CD4-positive, alpha-beta T cell (primary cell): ENCODE measurements at regions not wholly inside any gene's neighbourhood (a gene's known extent, or its start where the extent isn't known, plus 50 kb on each side); places are given as distances from the start of the nearest gene placed in this dataset.
A peak's percentile ranks its signal among the peaks of the same experiment; 100 is the strongest.

Experiments
- ATAC-seq: fragments of 200-7000 bp; cut with Tn5 transposase; one replicate; pipeline ENCODE4 v1.10.0; 2022; ENCODE audit warnings: mild to moderate bottlenecking; ENCODE audit not compliant: poor library complexity
- CTCF ChIA-PET: fragments of 350-600 bp; sonication (Branson Sonifier 250); formaldehyde crosslinking; loops from one replicate; lab custom pipeline; 2021; ENCODE audit warnings: antibody characterized with exemption, inconsistent platforms; lab: Charles Lee
- POLR2A ChIA-PET: fragments of 350-600 bp; sonication (Branson Sonifier 250); formaldehyde crosslinking; loops from one replicate; lab custom pipeline; 2021; ENCODE audit warnings: antibody characterized with exemption, inconsistent platforms; lab: Charles Lee
- DNase-seq, 14 experiments: peaks; one replicate each; pipeline ENCODE4 v3.0.0-alpha.2; 2013 to 2020; ENCODE audit warnings: mixed read lengths in 2 of 14
- H3K27ac ChIP-seq, 2 donors: one replicate each; pipeline versions ENCODE4 v1.5.1 to v1.7.0; 2013; ENCODE audit warnings: low read length in 2 of 2, low read depth in 1 of 2, mild to moderate bottlenecking in 1 of 2
- H3K27me3 ChIP-seq, 2 experiments: 1 replicate in 1 of 2; 2 replicates in 1 of 2; pipeline versions ENCODE4 v1.6.1 to v1.7.0; 2013; ENCODE audit warnings: low read length in 2 of 2, control low read depth in 1 of 2, mild to moderate bottlenecking in 1 of 2, moderate library complexity in 1 of 2; ENCODE audit not compliant: insufficient read depth in 2 of 2, control insufficient read depth in 1 of 2
- H3K36me3 ChIP-seq: one replicate; pipeline ENCODE4 v1.6.1; 2013; ENCODE audit warnings: low read length, control low read depth; ENCODE audit not compliant: insufficient read depth
- H3K4me1 ChIP-seq: one replicate; pipeline ENCODE4 v1.6.1; 2013; ENCODE audit warnings: low read length, control low read depth; ENCODE audit not compliant: insufficient read depth
- H3K4me3 ChIP-seq: one replicate; pipeline ENCODE4 v1.5.1; 2013; ENCODE audit warnings: mild to moderate bottlenecking, low read length, moderate library complexity
- H3K9me3 ChIP-seq, 2 experiments: 1 replicate in 1 of 2; 2 replicates in 1 of 2; pipeline versions ENCODE4 v1.6.1 to v1.7.0; 2013; ENCODE audit warnings: low read length in 2 of 2, mild to moderate bottlenecking in 2 of 2, control low read depth in 1 of 2, moderate library complexity in 1 of 2; ENCODE audit not compliant: control insufficient read depth in 1 of 2, insufficient read depth in 1 of 2
- H3K27ac Mint-ChIP-seq: one replicate; pipeline ENCODE4 v1.8.0; 2020; ENCODE audit warnings: mixed read lengths
- H3K27me3 Mint-ChIP-seq: one replicate; pipeline ENCODE4 v1.8.0; 2021; ENCODE audit warnings: mixed read lengths
- H3K36me3 Mint-ChIP-seq: one replicate; pipeline ENCODE4 v1.8.0; 2021; ENCODE audit warnings: low read depth, mixed read lengths
- H3K4me1 Mint-ChIP-seq: one replicate; pipeline ENCODE4 v1.8.0; 2021; ENCODE audit warnings: low read depth, mixed read lengths
- H3K4me3 Mint-ChIP-seq: one replicate; pipeline ENCODE4 v1.8.0; 2020; ENCODE audit warnings: mild to moderate bottlenecking, mixed read lengths
- H3K9me3 Mint-ChIP-seq: one replicate; pipeline ENCODE4 v1.8.0; 2020; ENCODE audit warnings: mixed read lengths
- intact Hi-C, 2 experiments: fragments of 100-400 bp; cut with DNase I in 1 of 2; cut with micrococcal nuclease in 1 of 2; formaldehyde crosslinking; loops; one replicate each; pipeline versions ENCODE4 v1.15.1 to v1.9.0; 2023 to 2025; cut with DNase I, micrococcal nuclease
- TF ChIP-seq, protein P1 (sequence below): fragments of 200-600 bp; IDR thresholded peaks from one replicate; pipeline ENCODE4 v1.8.0; 2022; ENCODE audit warnings: antibody characterized with exemption, mild to moderate bottlenecking

DNA sequence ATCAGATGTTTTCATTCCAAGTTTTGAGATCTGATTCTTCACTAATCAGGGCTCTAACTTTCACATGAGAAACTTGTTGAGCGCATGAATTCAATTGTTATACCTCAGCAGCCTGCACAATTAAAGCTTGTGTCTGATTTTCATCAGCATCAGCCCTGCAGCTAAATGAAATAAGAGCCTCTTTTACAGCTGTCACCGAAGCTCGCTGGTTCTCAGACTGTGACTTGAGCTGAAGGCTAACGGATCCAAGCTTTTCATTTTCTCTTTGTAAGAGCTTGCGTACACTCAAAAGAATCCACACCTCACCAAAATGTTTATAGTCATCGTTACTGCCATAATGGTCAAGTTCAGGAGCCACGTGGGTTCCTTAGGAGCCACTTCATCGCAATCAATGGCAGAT, 65.5 kb upstream of the BEGAIN start:
- H3K4me3 Mint-ChIP-seq: no peak overlapping the region
- peaks cover 17 to 22% of the 10 kb centered on the region in 2 experiments for H3K27me3 ChIP-seq

DNA sequence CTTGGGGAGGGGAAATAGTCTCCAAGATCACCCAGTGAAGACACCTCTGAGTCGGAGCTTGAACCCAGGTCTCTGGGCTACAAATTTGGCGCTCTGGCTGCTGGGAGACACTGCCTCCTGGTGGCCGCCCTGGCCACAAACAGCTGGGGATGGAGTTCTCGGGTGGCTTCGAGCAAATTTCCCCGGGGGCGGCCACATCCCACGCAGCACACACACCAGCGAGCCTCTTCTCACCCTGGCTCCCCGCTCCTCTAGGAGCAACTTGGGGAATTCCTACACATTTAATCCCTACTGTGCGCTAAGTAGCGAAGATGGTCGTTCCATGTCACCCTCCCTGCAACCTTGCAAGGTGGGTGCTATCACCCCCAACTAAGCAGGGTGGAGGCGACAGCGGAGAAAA, 66.2 kb upstream of the BEGAIN start:
- H3K9me3 ChIP-seq: peaks cover 0 to 5% of the 10 kb centered on the region in 2 experiments
- H3K4me1 ChIP-seq: peaks cover 21% of the 10 kb centered on the region
- DNase-seq (peak in 7 of 14 experiments; percentile 14 to 66 (median 38)), ATAC-seq (no peak)
- Mint-ChIP-seq H3K27me3 (peaks cover 26% of the 10 kb centered on the region), H3K27ac (no peak overlapping the region), H3K4me3 (no peak overlapping the region), H3K4me1 (peaks cover 5% of the 10 kb centered on the region), H3K36me3 (no peaks in the 10 kb centered on the region), H3K9me3 (no peaks in the 10 kb centered on the region)
- H3K27ac ChIP-seq: no peak overlapping the region
- no peak overlapping the region for H3K4me3 ChIP-seq
- intact Hi-C loops: loop anchor here in 1 of 2 experiments (2.0 to 5.0 kb wide), 2 partner anchors 213 to 974 kb away; no protein-coding TSS in a partner anchor
- POLR2A ChIA-PET: interaction anchor here (0.6 to 0.8 kb wide), 2 partner anchors 107 to 128 kb away, joined by 3 read pairs; no protein-coding TSS in a partner anchor
- peaks cover 17 to 22% of the 10 kb centered on the region in 2 experiments for H3K27me3 ChIP-seq
- H3K36me3 ChIP-seq: no peaks in the 10 kb centered on the region
- CTCF ChIA-PET: interaction anchor here (0.8 to 1.9 kb wide), 3 partner anchors 109 to 270 kb away, joined by 3 to 16 read pairs (median 3); no protein-coding TSS in a partner anchor
- TF ChIP-seq, protein P1, sequence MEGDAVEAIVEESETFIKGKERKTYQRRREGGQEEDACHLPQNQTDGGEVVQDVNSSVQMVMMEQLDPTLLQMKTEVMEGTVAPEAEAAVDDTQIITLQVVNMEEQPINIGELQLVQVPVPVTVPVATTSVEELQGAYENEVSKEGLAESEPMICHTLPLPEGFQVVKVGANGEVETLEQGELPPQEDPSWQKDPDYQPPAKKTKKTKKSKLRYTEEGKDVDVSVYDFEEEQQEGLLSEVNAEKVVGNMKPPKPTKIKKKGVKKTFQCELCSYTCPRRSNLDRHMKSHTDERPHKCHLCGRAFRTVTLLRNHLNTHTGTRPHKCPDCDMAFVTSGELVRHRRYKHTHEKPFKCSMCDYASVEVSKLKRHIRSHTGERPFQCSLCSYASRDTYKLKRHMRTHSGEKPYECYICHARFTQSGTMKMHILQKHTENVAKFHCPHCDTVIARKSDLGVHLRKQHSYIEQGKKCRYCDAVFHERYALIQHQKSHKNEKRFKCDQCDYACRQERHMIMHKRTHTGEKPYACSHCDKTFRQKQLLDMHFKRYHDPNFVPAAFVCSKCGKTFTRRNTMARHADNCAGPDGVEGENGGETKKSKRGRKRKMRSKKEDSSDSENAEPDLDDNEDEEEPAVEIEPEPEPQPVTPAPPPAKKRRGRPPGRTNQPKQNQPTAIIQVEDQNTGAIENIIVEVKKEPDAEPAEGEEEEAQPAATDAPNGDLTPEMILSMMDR: peak; percentile 51

More for the DNA sequence above, 65.5 kb upstream of the BEGAIN start:
- ATAC-seq (no peak), DNase-seq (no peak)
- Mint-ChIP-seq H3K27ac (no peak overlapping the region), H3K36me3 (no peaks in the 10 kb centered on the region), H3K27me3 (peaks cover 26% of the 10 kb centered on the region), H3K9me3 (no peaks in the 10 kb centered on the region), H3K4me1 (peaks cover 5% of the 10 kb centered on the region)
- H3K27ac ChIP-seq: no peak overlapping the region
- TF ChIP-seq, protein P1: no peak
- peaks cover 0 to 5% of the 10 kb centered on the region in 2 experiments for H3K9me3 ChIP-seq
- no peak overlapping the region for H3K4me3 ChIP-seq
- peaks cover 18% of the 10 kb centered on the region for H3K4me1 ChIP-seq
- no peaks in the 10 kb centered on the region for H3K36me3 ChIP-seq
- intact Hi-C loops: loop anchor here in 1 of 2 experiments (2.0 to 5.0 kb wide), 2 partner anchors 212 to 975 kb away; no protein-coding TSS in a partner anchor
- POLR2A ChIA-PET: interaction anchor here (0.8 kb wide), 1 partner anchor 107 kb away, joined by 3 read pairs; no protein-coding TSS in a partner anchor
- CTCF ChIA-PET: interaction anchor here (1.1 to 1.9 kb wide), 2 partner anchors 108 to 269 kb away, joined by 3 to 16 read pairs; no protein-coding TSS in a partner anchor

DNA sequence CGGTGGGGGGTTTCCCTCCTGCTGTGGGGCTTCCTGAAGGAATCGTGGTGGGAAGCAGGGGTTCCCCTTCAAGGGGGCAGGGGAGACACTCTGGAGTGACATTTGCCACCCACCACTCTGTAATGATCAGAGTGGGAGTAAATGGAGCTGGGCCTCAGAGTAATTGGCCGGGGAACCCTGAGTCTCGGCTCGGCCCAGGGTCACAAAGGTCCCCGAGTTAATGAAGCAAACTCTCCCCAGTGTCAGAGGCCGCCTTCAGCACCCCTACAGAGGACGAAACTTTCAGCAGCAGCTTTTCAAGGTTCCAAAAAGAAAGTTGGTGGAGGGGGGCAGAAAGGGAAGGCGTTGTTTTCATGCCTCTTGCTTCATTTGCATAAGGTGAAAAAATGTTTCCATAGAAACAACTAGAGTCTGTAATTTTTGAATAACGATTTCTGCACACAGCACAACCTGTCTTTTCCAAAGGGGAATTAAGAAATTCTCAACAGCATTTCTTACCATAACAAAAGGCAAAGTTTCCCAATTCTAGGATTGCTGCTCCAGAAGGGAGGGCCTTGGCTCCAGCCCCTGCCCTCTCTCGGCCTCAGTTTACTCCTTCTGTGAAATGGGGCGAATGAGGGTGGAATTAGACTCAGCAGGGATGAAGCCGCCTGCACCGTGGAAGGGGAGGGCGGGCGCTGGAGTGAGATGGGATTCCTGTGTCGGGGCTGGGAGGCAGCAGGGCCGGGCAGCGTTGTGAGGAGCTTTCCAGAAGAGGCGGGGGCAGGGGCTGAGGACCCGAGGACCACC, 67.0 kb upstream of the BEGAIN start:
- peaks cover 5% of the 10 kb centered on the region for H3K4me1 Mint-ChIP-seq
- H3K27me3 Mint-ChIP-seq: peaks cover 26% of the 10 kb centered on the region
- H3K27ac Mint-ChIP-seq: no peak overlapping the region
- H3K27me3 ChIP-seq: peaks cover 17 to 22% of the 10 kb centered on the region in 2 experiments
- H3K9me3 Mint-ChIP-seq: no peaks in the 10 kb centered on the region
- no peak for ATAC-seq
- H3K36me3 ChIP-seq: no peaks in the 10 kb centered on the region
- peaks cover 0 to 5% of the 10 kb centered on the region in 2 experiments for H3K9me3 ChIP-seq
- intact Hi-C loops: loop anchor here (1.0 to 5.0 kb wide), 5 partner anchors 129 to 973 kb away; no protein-coding TSS in a partner anchor
- H3K4me3 Mint-ChIP-seq: no peak overlapping the region
- H3K27ac ChIP-seq: no peak overlapping the region
- no peaks in the 10 kb centered on the region for H3K36me3 Mint-ChIP-seq
- peaks cover 25% of the 10 kb centered on the region for H3K4me1 ChIP-seq
- DNase-seq: no peak
- ChIA-PET POLR2A (interaction anchor here (0.6 kb wide), 1 partner anchor 129 kb away, joined by 3 read pairs; no protein-coding TSS in a partner anchor), CTCF (interaction anchor here (0.8 to 1.9 kb wide), 4 partner anchors 110 to 271 kb away, joined by 3 to 16 read pairs (median 4); no protein-coding TSS in a partner anchor)
- H3K4me3 ChIP-seq: no peak overlapping the region
- TF ChIP-seq, protein P1: no peak
